H9 (cell line): ENCODE measurements at regions not wholly inside any gene's neighbourhood (a gene's known extent, or its start where the extent isn't known, plus 50 kb on each side); places are given as distances from the start of the nearest gene placed in this dataset.
"Not testable (repeated sequence)": the region's sequence is repeated elsewhere in the genome, so short reads cannot be mapped to it uniquely, and the experiment has no call there.

Experiments
- DNase-seq: peaks from one replicate; pipeline ENCODE4 v3.0.0-alpha.2; 2017
- H2AFZ ChIP-seq: one replicate; pipeline ENCODE4 v1.6.1; 2013; ENCODE audit warnings: mild to moderate bottlenecking, low read length, control low read depth, moderate library complexity
- H2AK5ac ChIP-seq: 2 replicates; pipeline ENCODE4 v1.6.1; 2013; ENCODE audit warnings: low read length, control low read depth, mixed read lengths; ENCODE audit not compliant: insufficient read length
- H2BK120ac ChIP-seq: one replicate; pipeline ENCODE4 v1.6.1; 2013; ENCODE audit warnings: low read depth, mild to moderate bottlenecking, low read length, control low read depth, inconsistent platforms; ENCODE audit not compliant: poor library complexity, severe bottlenecking
- H2BK12ac ChIP-seq: 2 replicates; pipeline ENCODE4 v1.6.1; 2013; ENCODE audit warnings: low read length, control low read depth, mixed read lengths, low read depth; ENCODE audit not compliant: insufficient read length
- H2BK15ac ChIP-seq: 2 replicates; pipeline ENCODE4 v1.6.1; 2013; ENCODE audit warnings: low read depth, low read length, control low read depth
- H2BK20ac ChIP-seq: one replicate; pipeline ENCODE4 v1.6.1; 2013; ENCODE audit warnings: low read depth, mild to moderate bottlenecking, low read length, control low read depth, inconsistent platforms; ENCODE audit not compliant: poor library complexity, severe bottlenecking
- H2BK5ac ChIP-seq: 2 replicates; pipeline ENCODE4 v1.6.1; 2013; ENCODE audit warnings: low read length, control low read depth, mixed read lengths; ENCODE audit not compliant: insufficient read length
- H3K14ac ChIP-seq: 2 replicates; pipeline ENCODE4 v1.6.1; 2013; ENCODE audit warnings: low read length, control low read depth; ENCODE audit not compliant: insufficient read depth
- H3K18ac ChIP-seq: 2 replicates; pipeline ENCODE4 v1.6.1; 2013; ENCODE audit warnings: low read depth, mild to moderate bottlenecking, mixed read lengths, low read length, control low read depth; ENCODE audit not compliant: insufficient read length
- H3K23ac ChIP-seq: 2 replicates; pipeline ENCODE4 v1.6.1; 2013; ENCODE audit warnings: low read length, control low read depth, mixed read lengths, low read depth; ENCODE audit not compliant: insufficient read length
- H3K23me2 ChIP-seq: 2 replicates; pipeline ENCODE4 v1.6.1; 2013; ENCODE audit warnings: low read depth, mild to moderate bottlenecking, mixed read lengths, low read length, control low read depth; ENCODE audit not compliant: insufficient read length, poor library complexity, severe bottlenecking
- H3K27ac ChIP-seq: 2 replicates; pipeline ENCODE4 v1.5.1; 2013; ENCODE audit warnings: low read length, control low read depth, mixed read lengths, low read depth; ENCODE audit not compliant: insufficient read length
- H3K27me3 ChIP-seq: 2 replicates; pipeline ENCODE4 v1.6.1; 2013; ENCODE audit warnings: low read length, control low read depth, inconsistent platforms; ENCODE audit not compliant: insufficient read depth
- H3K4ac ChIP-seq: 2 replicates; pipeline ENCODE4 v1.6.1; 2013; ENCODE audit warnings: low read depth, mild to moderate bottlenecking, control low read depth, inconsistent platforms, low read length, moderate library complexity
- H3K4me1 ChIP-seq: 2 replicates; pipeline ENCODE4 v1.6.1; 2013; ENCODE audit warnings: low read length, control low read depth, inconsistent platforms; ENCODE audit not compliant: insufficient read depth
- H3K4me2 ChIP-seq: 2 replicates; pipeline ENCODE4 v1.6.1; 2013; ENCODE audit warnings: low read length, control low read depth, mixed read lengths; ENCODE audit not compliant: insufficient read length, insufficient read depth
- H3K56ac ChIP-seq: 2 replicates; pipeline ENCODE4 v1.6.1; 2013; ENCODE audit warnings: low read depth, mild to moderate bottlenecking, mixed read lengths, low read length, control low read depth; ENCODE audit not compliant: insufficient read length
- H3K79me1 ChIP-seq: 2 replicates; pipeline ENCODE4 v1.6.1; 2013; ENCODE audit warnings: low read depth, mild to moderate bottlenecking, moderate library complexity, low read length, control low read depth, inconsistent platforms; ENCODE audit not compliant: insufficient read depth, poor library complexity, severe bottlenecking
- H3K79me2 ChIP-seq: 2 replicates; pipeline ENCODE4 v1.6.1; 2013; ENCODE audit warnings: low read length, control low read depth, inconsistent platforms; ENCODE audit not compliant: insufficient read depth
- H3K9ac ChIP-seq: 2 replicates; pipeline ENCODE4 v1.6.1; 2013; ENCODE audit warnings: low read length, control low read depth, mixed read lengths; ENCODE audit not compliant: insufficient read length; ENCODE audit errors: extremely low read depth
- H3K9me3 ChIP-seq: one replicate; pipeline ENCODE4 v1.6.1; 2013; ENCODE audit warnings: low read depth, low read length, inconsistent platforms; ENCODE audit not compliant: control insufficient read depth
- H3T11ph ChIP-seq: one replicate; pipeline ENCODE4 v1.6.1; 2013; ENCODE audit warnings: mild to moderate bottlenecking, low read length, control low read depth, inconsistent platforms
- H4K20me1 ChIP-seq: one replicate; pipeline ENCODE4 v1.6.1; 2013; ENCODE audit not compliant: control insufficient read depth, insufficient read length, insufficient read depth
- H4K5ac ChIP-seq: 2 replicates; pipeline ENCODE4 v1.6.1; 2013; ENCODE audit warnings: low read depth, mild to moderate bottlenecking, mixed read lengths, low read length, control low read depth; ENCODE audit not compliant: insufficient read length
- H4K8ac ChIP-seq: replicated peaks from 2 replicates; pipeline ENCODE4 v1.6.1; 2013; ENCODE audit warnings: low read length, control low read depth, mixed read lengths, low read depth; ENCODE audit not compliant: insufficient read length
- H4K91ac ChIP-seq: 2 replicates; pipeline ENCODE4 v1.6.1; 2013; ENCODE audit warnings: low read depth, mild to moderate bottlenecking, moderate library complexity, mixed read lengths, low read length, control low read depth; ENCODE audit not compliant: insufficient read length
- H3K27ac Mint-ChIP-seq, 3 experiments: 2 replicates in 2 of 3; 3 replicates in 1 of 3; pipeline ENCODE4 v1.8.0; 2020 to 2021; ENCODE audit warnings: mixed read lengths in 3 of 3, mild to moderate bottlenecking in 1 of 3, moderate library complexity in 1 of 3
- H3K27me3 Mint-ChIP-seq: 2 replicates; pipeline ENCODE4 v1.8.0; 2021; ENCODE audit warnings: low read depth, mild to moderate bottlenecking, moderate library complexity, mixed read lengths
- H3K36me3 Mint-ChIP-seq, 3 experiments: 2 replicates in 2 of 3; 3 replicates in 1 of 3; pipeline ENCODE4 v1.8.0; 2020 to 2021; ENCODE audit warnings: low read depth in 3 of 3, mixed read lengths in 3 of 3; ENCODE audit not compliant: insufficient read depth in 1 of 3
- H3K4me1 Mint-ChIP-seq, 2 experiments: 2 replicates each; pipeline ENCODE4 v1.8.0; 2020; ENCODE audit warnings: mixed read lengths in 2 of 2
- H3K4me3 Mint-ChIP-seq, 2 experiments: 2 replicates in 1 of 2; 3 replicates in 1 of 2; pipeline ENCODE4 v1.8.0; 2020 to 2021; ENCODE audit warnings: mild to moderate bottlenecking in 2 of 2, mixed read lengths in 2 of 2, moderate library complexity in 1 of 2
- H3K9me3 Mint-ChIP-seq, 2 experiments: 2 replicates in 1 of 2; 3 replicates in 1 of 2; pipeline ENCODE4 v1.8.0; 2020; ENCODE audit warnings: mild to moderate bottlenecking in 2 of 2, mixed read lengths in 2 of 2, moderate library complexity in 1 of 2
- WGBS: extraction: QIAGEN DNeasy Blood & Tissue Kit; methylation state at CpG from one replicate; pipeline ENCODE4 v1.1.7; 2013; ENCODE audit warnings: missing lambda C conversion rate, low lambda C conversion rate, mixed read lengths; ENCODE audit not compliant: insufficient read length; ENCODE audit errors: extremely low coverage; 5-methylcytosine and 5-hydroxymethylcytosine counted together
- TF ChIP-seq, protein P1 (sequence below): fragments of 200-600 bp; sonication (generic); conservative IDR thresholded peaks from 3 replicates; pipeline ENCODE4 v1.8.0; 2021; ENCODE audit warnings: antibody characterized with exemption, mild to moderate bottlenecking

DNA sequence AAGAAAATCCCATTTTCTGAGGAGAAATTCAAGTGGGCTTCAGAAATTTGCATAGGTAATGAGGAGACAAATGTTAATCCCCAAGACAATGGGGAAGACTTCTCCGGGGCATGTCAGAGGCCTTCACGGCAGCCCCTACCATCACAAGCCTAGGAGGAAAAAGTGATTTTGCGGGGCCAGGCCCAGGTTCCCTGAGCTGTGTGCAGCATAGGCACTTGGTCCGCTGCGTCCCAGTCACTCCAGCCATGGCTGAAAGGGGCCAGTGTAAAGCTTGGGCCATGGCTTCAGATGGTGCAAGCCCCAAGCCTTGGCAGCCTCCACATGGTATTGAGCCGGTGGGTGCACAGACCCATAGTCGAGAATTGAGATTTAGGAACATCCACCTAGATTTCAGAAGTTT lies 570.7 kb downstream of the KCNA4 start:
- no peaks in the 10 kb centered on the region for H3K79me1 ChIP-seq
- Mint-ChIP-seq H3K27ac (no peak overlapping the region), H3K4me3 (no peak overlapping the region), H3K36me3 (no peaks in the 10 kb centered on the region), H3K4me1 (peaks cover 10 to 21% of the 10 kb centered on the region in 2 experiments), H3K9me3 (peaks cover 0 to 3% of the 10 kb centered on the region in 2 experiments; a peak in 2 of 5 replicates), H3K27me3 (peaks cover 1% of the 10 kb centered on the region; the same call in 1 of the 2 replicates)
- WGBS, result no CpG with 5 or more reads among the region's 7 CpGs
- H3K27me3 ChIP-seq, result no peaks in the 10 kb centered on the region
- no peak overlapping the region for H2BK120ac ChIP-seq
- H4K20me1 ChIP-seq, result no peaks in the 10 kb centered on the region
- H3K56ac ChIP-seq, result no peak overlapping the region
- no peak overlapping the region for H2AK5ac ChIP-seq
- H3K18ac ChIP-seq, result no peak overlapping the region
- H4K5ac ChIP-seq, result no peak overlapping the region
- H2BK20ac ChIP-seq, result no peak overlapping the region
- no peak overlapping the region for H3K4ac ChIP-seq
- H2BK5ac ChIP-seq, result no peak overlapping the region
- no peaks in the 10 kb centered on the region for H3K9me3 ChIP-seq
- no peak overlapping the region for H4K8ac ChIP-seq
- no peak overlapping the region for H3K14ac ChIP-seq
- no peak overlapping the region for H3K9ac ChIP-seq
- no peaks in the 10 kb centered on the region for H3K79me2 ChIP-seq
- DNase-seq, result no peak
- H3K23me2 ChIP-seq, result no peaks in the 10 kb centered on the region
- H3K4me2 ChIP-seq, result no peak overlapping the region
- H3T11ph ChIP-seq, result no peak overlapping the region
- H2AFZ ChIP-seq, result no peak overlapping the region
- H3K23ac ChIP-seq, result no peak overlapping the region
- no peak overlapping the region for H2BK15ac ChIP-seq
- H3K27ac ChIP-seq, result no peak overlapping the region
- TF ChIP-seq, protein P1, sequence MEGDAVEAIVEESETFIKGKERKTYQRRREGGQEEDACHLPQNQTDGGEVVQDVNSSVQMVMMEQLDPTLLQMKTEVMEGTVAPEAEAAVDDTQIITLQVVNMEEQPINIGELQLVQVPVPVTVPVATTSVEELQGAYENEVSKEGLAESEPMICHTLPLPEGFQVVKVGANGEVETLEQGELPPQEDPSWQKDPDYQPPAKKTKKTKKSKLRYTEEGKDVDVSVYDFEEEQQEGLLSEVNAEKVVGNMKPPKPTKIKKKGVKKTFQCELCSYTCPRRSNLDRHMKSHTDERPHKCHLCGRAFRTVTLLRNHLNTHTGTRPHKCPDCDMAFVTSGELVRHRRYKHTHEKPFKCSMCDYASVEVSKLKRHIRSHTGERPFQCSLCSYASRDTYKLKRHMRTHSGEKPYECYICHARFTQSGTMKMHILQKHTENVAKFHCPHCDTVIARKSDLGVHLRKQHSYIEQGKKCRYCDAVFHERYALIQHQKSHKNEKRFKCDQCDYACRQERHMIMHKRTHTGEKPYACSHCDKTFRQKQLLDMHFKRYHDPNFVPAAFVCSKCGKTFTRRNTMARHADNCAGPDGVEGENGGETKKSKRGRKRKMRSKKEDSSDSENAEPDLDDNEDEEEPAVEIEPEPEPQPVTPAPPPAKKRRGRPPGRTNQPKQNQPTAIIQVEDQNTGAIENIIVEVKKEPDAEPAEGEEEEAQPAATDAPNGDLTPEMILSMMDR, result no peak
- peaks cover 4% of the 10 kb centered on the region; the same call in 1 of the 2 replicates for H3K4me1 ChIP-seq
- H4K91ac ChIP-seq, result no peak overlapping the region
- H2BK12ac ChIP-seq, result no peak overlapping the region

DNA sequence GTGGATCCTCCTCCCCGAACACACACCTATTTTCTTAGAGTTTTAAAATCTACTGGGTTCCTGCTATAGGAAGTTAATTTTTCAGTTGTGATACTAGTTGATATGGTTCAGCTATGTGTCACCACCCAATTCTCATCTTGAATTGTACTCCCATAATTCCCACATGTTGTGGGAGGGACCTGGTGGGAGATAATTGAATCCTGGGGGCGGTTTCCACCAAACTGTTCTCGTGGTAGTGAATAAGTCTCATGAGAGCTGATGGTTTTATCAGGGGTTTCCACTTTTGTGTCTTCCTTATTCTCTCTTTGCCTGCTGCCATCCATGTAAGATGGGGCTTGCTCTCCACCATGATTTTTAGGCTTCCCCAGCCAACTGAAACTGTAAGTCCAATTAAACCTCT lies 571.6 kb downstream of the KCNA4 start:
- not testable (repeated sequence) for H3K18ac ChIP-seq, H3K79me1 ChIP-seq, H3K27me3 ChIP-seq, H3K9me3 Mint-ChIP-seq, H3K36me3 Mint-ChIP-seq, H2BK12ac ChIP-seq, H3K9me3 ChIP-seq, H4K91ac ChIP-seq, H3K23me2 ChIP-seq, H2BK120ac ChIP-seq, H3K4me2 ChIP-seq, H3K27ac Mint-ChIP-seq, DNase-seq, H2AK5ac ChIP-seq, H4K5ac ChIP-seq, H3K4ac ChIP-seq, H4K20me1 ChIP-seq, H3K14ac ChIP-seq, H3K4me3 Mint-ChIP-seq, H4K8ac ChIP-seq, H3K4me1 ChIP-seq, H3K27me3 Mint-ChIP-seq, H3K23ac ChIP-seq, H3K9ac ChIP-seq, H3K27ac ChIP-seq, H3T11ph ChIP-seq, H3K56ac ChIP-seq, H2BK5ac ChIP-seq, H2BK20ac ChIP-seq, H2BK15ac ChIP-seq, H3K79me2 ChIP-seq, H2AFZ ChIP-seq
- WGBS, result no CpG with 5 or more reads among the region's 3 CpGs
- peaks cover 10 to 21% of the 10 kb centered on the region in 2 experiments for H3K4me1 Mint-ChIP-seq
